IMR-90 (cell line): ENCODE measurements at regions not wholly inside any gene's neighbourhood (a gene's known extent, or its start where the extent isn't known, plus 50 kb on each side); places are given as distances from the start of the nearest gene placed in this dataset.

Experiments
- ATAC-seq: fragments of 200-7000 bp; cut with Tn5 transposase; 2 replicates; pipeline ENCODE4 v1.9.1; 2020; ENCODE audit warnings: low read depth, mild to moderate bottlenecking, moderate library complexity
- BruUV-seq: library from RNA; stranded (reverse); fragments of 400-500 nt; replicated peaks from 2 replicates; lab custom pipeline; 2021; lab: Mats Ljungman, UMichigan
- CTCF ChIA-PET: fragments of 300-600 bp; formaldehyde crosslinking; extraction: SDS; loops from one replicate; lab custom pipeline; 2021; ENCODE audit warnings: antibody characterized with exemption; lab: Yijun Ruan, JAX
- POLR2A ChIA-PET: fragments of 300-600 bp; sonication (Branson Sonifier 250); formaldehyde crosslinking; loops from one replicate; lab custom pipeline; 2022; ENCODE audit warnings: antibody characterized with exemption; ENCODE audit not compliant: unreplicated experiment; lab: Charles Lee
- DNase-seq: peaks from one replicate; pipeline ENCODE4 v3.0.0; 2013
- H2AFZ ChIP-seq: replicated peaks from 2 replicates; pipeline ENCODE3; 2013; ENCODE audit warnings: low read length, mild to moderate bottlenecking; ENCODE audit not compliant: poor library complexity
- H2AK5ac ChIP-seq: 2 replicates; pipeline ENCODE4 v1.6.1; 2013; ENCODE audit warnings: low read depth, low read length, inconsistent platforms
- H2AK9ac ChIP-seq: replicated peaks from 2 replicates; pipeline ENCODE3; 2013; ENCODE audit warnings: mild to moderate bottlenecking, low read depth, low read length, moderate library complexity; ENCODE audit not compliant: poor library complexity
- H2BK120ac ChIP-seq: 2 replicates; pipeline ENCODE4 v1.6.1; 2013; ENCODE audit warnings: low read depth, low read length, inconsistent platforms
- H2BK15ac ChIP-seq: 3 replicates; pipeline ENCODE4 v1.6.1; 2013; ENCODE audit warnings: low read depth, low read length, inconsistent platforms
- H2BK20ac ChIP-seq: 2 replicates; pipeline ENCODE4 v1.6.1; 2013; ENCODE audit warnings: low read depth, mild to moderate bottlenecking, inconsistent platforms, low read length, moderate library complexity
- H2BK5ac ChIP-seq: 2 replicates; pipeline ENCODE4 v1.6.1; 2013; ENCODE audit warnings: mild to moderate bottlenecking, low read depth, low read length, inconsistent platforms; ENCODE audit not compliant: poor library complexity, severe bottlenecking
- H3K14ac ChIP-seq: replicated peaks from 2 replicates; pipeline ENCODE4 v1.6.1; 2013; ENCODE audit warnings: low read depth, low read length, inconsistent platforms
- H3K18ac ChIP-seq: 2 replicates; pipeline ENCODE4 v1.6.1; 2013; ENCODE audit warnings: low read depth, low read length, control low read depth
- H3K23ac ChIP-seq: 2 replicates; pipeline ENCODE4 v1.6.1; 2013; ENCODE audit warnings: low read depth, low read length, inconsistent platforms
- H3K27ac ChIP-seq: 2 replicates; pipeline ENCODE4 v1.5.1; 2013; ENCODE audit warnings: mild to moderate bottlenecking, control low read depth, low read length; ENCODE audit not compliant: insufficient read depth
- H3K27me3 ChIP-seq: 2 replicates; pipeline ENCODE4 v1.6.1; 2013; ENCODE audit warnings: low read length; ENCODE audit not compliant: control insufficient read depth, insufficient read depth
- H3K36me3 ChIP-seq: 2 replicates; pipeline ENCODE4 v1.6.1; 2013; ENCODE audit warnings: low read length, mixed read lengths; ENCODE audit not compliant: control insufficient read depth, insufficient read depth
- H3K4ac ChIP-seq: 2 replicates; pipeline ENCODE4 v1.6.1; 2013; ENCODE audit warnings: low read depth, low read length, inconsistent platforms
- H3K4me1 ChIP-seq: 2 replicates; pipeline ENCODE4 v1.6.1; 2013; ENCODE audit warnings: low read length, mixed read lengths; ENCODE audit not compliant: control insufficient read depth, insufficient read depth
- H3K4me2 ChIP-seq: 2 replicates; pipeline ENCODE4 v1.6.1; 2013; ENCODE audit warnings: low read depth, mild to moderate bottlenecking, control low read depth, low read length, moderate library complexity
- H3K4me3 ChIP-seq: 2 replicates; pipeline ENCODE4 v1.5.1; 2013; ENCODE audit warnings: low read depth, mild to moderate bottlenecking, control low read depth, low read length, moderate library complexity; ENCODE audit not compliant: insufficient read depth
- H3K56ac ChIP-seq: 2 replicates; pipeline ENCODE4 v1.6.1; 2013; ENCODE audit warnings: low read length, inconsistent platforms; ENCODE audit not compliant: insufficient read depth; ENCODE audit errors: extremely low read depth
- H3K79me1 ChIP-seq, 2 experiments: 2 replicates each; pipeline ENCODE4 v1.6.1; 2013; ENCODE audit warnings: low read length in 2 of 2, inconsistent platforms in 1 of 2, low read depth in 1 of 2
- H3K9ac ChIP-seq: 2 replicates; pipeline ENCODE4 v1.6.1; 2013; ENCODE audit warnings: low read depth, low read length, control low read depth
- H3K9me1 ChIP-seq: 2 replicates; pipeline ENCODE4 v1.6.1; 2013; ENCODE audit warnings: low read length, inconsistent platforms; ENCODE audit not compliant: insufficient read depth
- H3K9me3 ChIP-seq: 2 replicates; pipeline ENCODE4 v1.6.1; 2013; ENCODE audit warnings: low read length; ENCODE audit not compliant: control insufficient read depth, insufficient read depth
- H4K20me1 ChIP-seq: 2 replicates; pipeline ENCODE4 v1.6.1; 2013; ENCODE audit warnings: low read length, inconsistent platforms; ENCODE audit not compliant: insufficient read depth
- H4K5ac ChIP-seq: 2 replicates; pipeline ENCODE4 v1.6.1; 2013; ENCODE audit warnings: mild to moderate bottlenecking, low read depth, low read length, control low read depth
- H4K8ac ChIP-seq, 2 experiments: 2 replicates each; pipeline ENCODE4 v1.6.1; 2013; ENCODE audit warnings: low read depth in 2 of 2, low read length in 2 of 2, control low read depth in 1 of 2, inconsistent platforms in 1 of 2
- H4K91ac ChIP-seq: 2 replicates; pipeline ENCODE4 v1.6.1; 2013; ENCODE audit warnings: low read depth, low read length, inconsistent platforms; ENCODE audit not compliant: insufficient read depth
- BHLHE40 ChIP-seq: fragments of 150-350 bp; IDR thresholded peaks from 2 replicates; pipeline ENCODE4 v1.6.1; 2016; ENCODE audit warnings: mild to moderate bottlenecking, low read depth, low read length
- CEBPB ChIP-seq: IDR thresholded peaks from 2 replicates; pipeline ENCODE4 v1.6.1; 2012; ENCODE audit warnings: low read depth, low read length, improper control_type of control experiment
- CHD1 ChIP-seq: IDR thresholded peaks from 2 replicates; pipeline ENCODE4 v1.6.1; 2012; ENCODE audit warnings: low read depth, low read length, improper control_type of control experiment
- ELK1 ChIP-seq: fragments of 150-350 bp; IDR thresholded peaks from 2 replicates; pipeline ENCODE4 v1.6.1; 2016; ENCODE audit warnings: low read depth, mild to moderate bottlenecking, low read length, moderate library complexity, borderline replicate concordance
- FOS ChIP-seq: fragments of 150-350 bp; IDR thresholded peaks from 2 replicates; pipeline ENCODE4 v1.6.1; 2016; ENCODE audit warnings: low read depth, low read length
- MAFK ChIP-seq: IDR thresholded peaks from 2 replicates; pipeline ENCODE4 v1.6.1; 2012; ENCODE audit warnings: low read depth, low read length, improper control_type of control experiment
- MAZ ChIP-seq: IDR thresholded peaks from 2 replicates; pipeline ENCODE4 v1.6.1; 2012; ENCODE audit warnings: low read depth, mild to moderate bottlenecking, low read length, improper control_type of control experiment, moderate library complexity, borderline replicate concordance
- MXI1 ChIP-seq: IDR thresholded peaks from 2 replicates; pipeline ENCODE4 v1.6.1; 2012; ENCODE audit warnings: low read depth, mild to moderate bottlenecking, low read length, moderate library complexity, borderline replicate concordance
- NFE2L2 ChIP-seq: fragments of 150-350 bp; IDR thresholded peaks from 2 replicates; pipeline ENCODE4 v1.6.1; 2016; ENCODE audit warnings: low read depth, mild to moderate bottlenecking, low read length
- POLR2A ChIP-seq: IDR thresholded peaks from 2 replicates; pipeline ENCODE4 v1.6.1; 2012; ENCODE audit warnings: mild to moderate bottlenecking, low read depth, low read length
- RAD21 ChIP-seq: IDR thresholded peaks from 2 replicates; pipeline ENCODE4 v1.6.1; 2012; ENCODE audit warnings: low read length, improper control_type of control experiment
- RCOR1 ChIP-seq: IDR thresholded peaks from 2 replicates; pipeline ENCODE4 v1.6.1; 2012; ENCODE audit warnings: mild to moderate bottlenecking, low read length, improper control_type of control experiment; ENCODE audit not compliant: insufficient replicate concordance
- RFX5 ChIP-seq: IDR thresholded peaks from 2 replicates; pipeline ENCODE4 v1.8.0; 2012; ENCODE audit warnings: low read depth, mild to moderate bottlenecking, low read length, moderate library complexity
- SMC3 ChIP-seq: fragments of 150-350 bp; IDR thresholded peaks from 2 replicates; pipeline ENCODE4 v1.6.1; 2016; ENCODE audit warnings: low read depth, mild to moderate bottlenecking, antibody characterized with exemption, low read length, moderate library complexity
- WGBS, 2 experiments: methylation state at CpG; one replicate each; pipeline versions ENCODE4 v1.1.5 to v1.1.7; 2013; ENCODE audit warnings: missing lambda C conversion rate in 2 of 2; ENCODE audit not compliant: insufficient read length in 1 of 2; ENCODE audit errors: extremely low coverage in 2 of 2; 5-methylcytosine and 5-hydroxymethylcytosine counted together
- dilution Hi-C: fragments of 300-500 bp; cut with HindIII; formaldehyde crosslinking; loops from one replicate; pipeline ENCODE4 v1.14.3; 2018; ENCODE audit warnings: low sequenced_read_pairs; ENCODE audit not compliant: unreplicated experiment
- in situ Hi-C: fragments of 300-500 bp; cut with MboI; formaldehyde crosslinking; loops from 3 replicates; pipeline ENCODE4 v1.14.3; 2019; ENCODE audit warnings: low sequenced_read_pairs, inconsistent platforms, mixed read lengths
- intact Hi-C: fragments of 100-400 bp; cut with micrococcal nuclease; formaldehyde crosslinking; loops from 2 replicates; pipeline ENCODE4 v1.10.0; 2022
- TF ChIP-seq, protein P1 (sequence below): fragments of 150-350 bp; IDR thresholded peaks from 2 replicates; pipeline ENCODE4 v1.6.1; 2017; ENCODE audit warnings: mild to moderate bottlenecking, antibody characterized with exemption, low read length, low read depth
- TF ChIP-seq, protein P2 (sequence below): conservative IDR thresholded peaks from 2 replicates; pipeline ENCODE4 v1.5.1; 2012; ENCODE audit warnings: mild to moderate bottlenecking, low read depth, low read length, improper control_type of control experiment

DNA sequence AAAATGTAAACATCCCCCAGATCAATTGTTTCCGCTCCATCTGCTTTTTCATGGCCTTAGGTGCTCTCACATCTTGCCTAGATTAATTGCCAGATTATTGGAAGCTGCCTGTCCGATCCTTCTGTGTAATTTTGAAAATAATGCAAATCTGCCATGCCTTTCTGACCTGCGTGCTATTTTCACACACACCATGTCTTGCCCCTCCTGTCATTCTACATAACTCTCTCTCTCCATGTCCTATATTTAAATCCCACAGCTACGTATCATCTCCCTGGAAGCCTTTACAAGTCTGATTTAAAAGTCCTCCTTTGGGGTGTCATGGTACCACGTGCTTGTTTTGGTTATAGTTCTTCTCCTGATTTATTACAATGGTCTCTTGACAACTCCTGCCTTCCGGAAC is 247.6 kb upstream of the ELAVL2 start:
- in situ Hi-C loops, result no loop called here
- no peak overlapping the region for H3K4me2 ChIP-seq

More for the DNA sequence above, 247.6 kb upstream of the ELAVL2 start:
- H2BK15ac ChIP-seq, result no peak overlapping the region
- no peak overlapping the region for H2BK120ac ChIP-seq
- no peak overlapping the region for H3K14ac ChIP-seq
- no peaks in the 10 kb centered on the region for H3K9me1 ChIP-seq
- no peak overlapping the region for H3K27ac ChIP-seq
- POLR2A ChIA-PET, result no interaction called here
- H3K4me3 ChIP-seq, result no peak overlapping the region
- H4K5ac ChIP-seq, result no peak overlapping the region
- H2AK9ac ChIP-seq, result no peak overlapping the region
- intact Hi-C loops (no loop called here), dilution Hi-C loops (no loop called here)
- H3K18ac ChIP-seq, result no peak overlapping the region
- no peaks in the 10 kb centered on the region for H4K20me1 ChIP-seq
- no peaks in the 10 kb centered on the region for H3K4me1 ChIP-seq
- H2BK5ac ChIP-seq, result no peak overlapping the region
- H3K23ac ChIP-seq, result no peak overlapping the region
- no peak overlapping the region for H2AK5ac ChIP-seq
- DNase-seq, result no peak
- WGBS, 2 experiments, result no CpG with 5 or more reads among the region's 6 CpGs
- H3K9ac ChIP-seq, result no peak overlapping the region
- CTCF ChIA-PET, result no interaction called here
- H3K9me3 ChIP-seq, result peaks cover 5% of the 10 kb centered on the region
- H2AFZ ChIP-seq, result no peak overlapping the region
- H3K79me1 ChIP-seq, result no peaks in the 10 kb centered on the region
- TF ChIP-seq MXI1 (no peak), ELK1 (no peak), CEBPB (no peak), CHD1 (no peak), BHLHE40 (no peak), MAZ (no peak), RCOR1 (no peak), MAFK (no peak), SMC3 (no peak), FOS (no peak), RAD21 (no peak), RFX5 (no peak), NFE2L2 (no peak), POLR2A (no peak)
- TF ChIP-seq, protein P1, sequence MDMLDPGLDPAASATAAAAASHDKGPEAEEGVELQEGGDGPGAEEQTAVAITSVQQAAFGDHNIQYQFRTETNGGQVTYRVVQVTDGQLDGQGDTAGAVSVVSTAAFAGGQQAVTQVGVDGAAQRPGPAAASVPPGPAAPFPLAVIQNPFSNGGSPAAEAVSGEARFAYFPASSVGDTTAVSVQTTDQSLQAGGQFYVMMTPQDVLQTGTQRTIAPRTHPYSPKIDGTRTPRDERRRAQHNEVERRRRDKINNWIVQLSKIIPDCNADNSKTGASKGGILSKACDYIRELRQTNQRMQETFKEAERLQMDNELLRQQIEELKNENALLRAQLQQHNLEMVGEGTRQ, result no peak
- TF ChIP-seq, protein P2, sequence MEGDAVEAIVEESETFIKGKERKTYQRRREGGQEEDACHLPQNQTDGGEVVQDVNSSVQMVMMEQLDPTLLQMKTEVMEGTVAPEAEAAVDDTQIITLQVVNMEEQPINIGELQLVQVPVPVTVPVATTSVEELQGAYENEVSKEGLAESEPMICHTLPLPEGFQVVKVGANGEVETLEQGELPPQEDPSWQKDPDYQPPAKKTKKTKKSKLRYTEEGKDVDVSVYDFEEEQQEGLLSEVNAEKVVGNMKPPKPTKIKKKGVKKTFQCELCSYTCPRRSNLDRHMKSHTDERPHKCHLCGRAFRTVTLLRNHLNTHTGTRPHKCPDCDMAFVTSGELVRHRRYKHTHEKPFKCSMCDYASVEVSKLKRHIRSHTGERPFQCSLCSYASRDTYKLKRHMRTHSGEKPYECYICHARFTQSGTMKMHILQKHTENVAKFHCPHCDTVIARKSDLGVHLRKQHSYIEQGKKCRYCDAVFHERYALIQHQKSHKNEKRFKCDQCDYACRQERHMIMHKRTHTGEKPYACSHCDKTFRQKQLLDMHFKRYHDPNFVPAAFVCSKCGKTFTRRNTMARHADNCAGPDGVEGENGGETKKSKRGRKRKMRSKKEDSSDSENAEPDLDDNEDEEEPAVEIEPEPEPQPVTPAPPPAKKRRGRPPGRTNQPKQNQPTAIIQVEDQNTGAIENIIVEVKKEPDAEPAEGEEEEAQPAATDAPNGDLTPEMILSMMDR, result no peak
- H4K91ac ChIP-seq, result no peak overlapping the region
- no peaks in the 10 kb centered on the region for H3K27me3 ChIP-seq
- ATAC-seq, result no peak
- no peaks in the 10 kb centered on the region for H3K36me3 ChIP-seq
- H2BK20ac ChIP-seq, result no peak overlapping the region
- no peak overlapping the region for H3K4ac ChIP-seq
- BruUV-seq, result no TSS peak
- no peak overlapping the region for H3K56ac ChIP-seq
- H4K8ac ChIP-seq, result no peak overlapping the region
